GM23248 (cell line): ENCODE measurements at regions not wholly inside any gene's neighbourhood (a gene's known extent, or its start where the extent isn't known, plus 50 kb on each side); places are given as distances from the start of the nearest gene placed in this dataset.
A peak's percentile ranks its signal among the peaks of the same experiment; 100 is the strongest.

Experiments
- DNase-seq: peaks from one replicate; pipeline ENCODE4 v3.0.0-alpha.2; 2015
- H2AFZ ChIP-seq: fragments of 200-600 bp; sonication (generic); 2 replicates; pipeline ENCODE4 v1.6.1; 2016; ENCODE audit warnings: antibody characterized with exemption
- H3F3A ChIP-seq: fragments of 200-600 bp; sonication (generic); 2 replicates; pipeline ENCODE4 v1.6.1; 2016; ENCODE audit warnings: mild to moderate bottlenecking, antibody characterized with exemption, mixed run types; ENCODE audit not compliant: insufficient read depth
- H3K27ac ChIP-seq: fragments of 200-600 bp; sonication (generic); 2 replicates; pipeline ENCODE4 v1.5.1; 2016; ENCODE audit warnings: mild to moderate bottlenecking
- H3K27me3 ChIP-seq: fragments of 200-600 bp; sonication (generic); replicated peaks from 2 replicates; pipeline ENCODE4 v1.6.1; 2016; ENCODE audit warnings: mild to moderate bottlenecking; ENCODE audit not compliant: insufficient read depth
- H3K36me3 ChIP-seq: fragments of 200-600 bp; sonication (generic); 2 replicates; pipeline ENCODE4 v1.6.1; 2016; ENCODE audit warnings: low read depth, mild to moderate bottlenecking
- H3K4me1 ChIP-seq: fragments of 200-600 bp; sonication (generic); 2 replicates; pipeline ENCODE4 v1.6.1; 2016; ENCODE audit warnings: mild to moderate bottlenecking; ENCODE audit not compliant: insufficient read depth
- H3K4me2 ChIP-seq: fragments of 200-600 bp; sonication (generic); one replicate; pipeline ENCODE4 v1.6.1; 2016; ENCODE audit warnings: mild to moderate bottlenecking; ENCODE audit not compliant: unreplicated experiment
- H3K4me3 ChIP-seq: fragments of 200-600 bp; sonication (generic); 2 replicates; pipeline ENCODE4 v1.5.1; 2016; ENCODE audit warnings: mild to moderate bottlenecking
- H3K79me2 ChIP-seq: fragments of 200-600 bp; sonication (generic); 2 replicates; pipeline ENCODE4 v1.6.1; 2016; ENCODE audit warnings: mild to moderate bottlenecking; ENCODE audit not compliant: insufficient read depth
- H3K9ac ChIP-seq: fragments of 200-600 bp; sonication (generic); 2 replicates; pipeline ENCODE4 v1.6.1; 2016; ENCODE audit warnings: mild to moderate bottlenecking
- H3K9me2 ChIP-seq: fragments of 200-600 bp; sonication (generic); 2 replicates; pipeline ENCODE4 v1.6.1; 2016; ENCODE audit warnings: mixed run types, mild to moderate bottlenecking, moderate library complexity; ENCODE audit not compliant: insufficient read depth
- H3K9me3 ChIP-seq: fragments of 200-600 bp; sonication (generic); one replicate; pipeline ENCODE4 v1.6.1; 2017; ENCODE audit warnings: low read depth
- H4K20me1 ChIP-seq: fragments of 200-600 bp; sonication (generic); 2 replicates; pipeline ENCODE4 v1.6.0; 2016; ENCODE audit not compliant: insufficient read depth
- EZH2 ChIP-seq: fragments of 200-600 bp; sonication (generic); IDR thresholded peaks from 2 replicates; pipeline ENCODE4 v1.6.1; 2018; ENCODE audit warnings: antibody characterized with exemption, mild to moderate bottlenecking; ENCODE audit not compliant: insufficient read depth, poor library complexity, severe bottlenecking
- EZH2phosphoT487 ChIP-seq: fragments of 200-600 bp; sonication (generic); IDR thresholded peaks from 2 replicates; pipeline ENCODE4 v1.6.1; 2018; ENCODE audit warnings: antibody characterized with exemption, moderate library complexity, mild to moderate bottlenecking, low read depth; ENCODE audit not compliant: insufficient read depth
- WGBS, 2 experiments: methylation state at CpG; one replicate each; pipeline ENCODE4 v1.1.6; 2015 to 2017; ENCODE audit warnings: low lambda C conversion rate in 2 of 2, low coverage in 1 of 2; ENCODE audit errors: missing lambda C conversion rate in 2 of 2; 5-methylcytosine and 5-hydroxymethylcytosine counted together
- in situ Hi-C: fragments of 300-500 bp; cut with MboI; formaldehyde crosslinking; loops from 2 replicates; pipeline ENCODE4 v1.15.0; 2020

DNA sequence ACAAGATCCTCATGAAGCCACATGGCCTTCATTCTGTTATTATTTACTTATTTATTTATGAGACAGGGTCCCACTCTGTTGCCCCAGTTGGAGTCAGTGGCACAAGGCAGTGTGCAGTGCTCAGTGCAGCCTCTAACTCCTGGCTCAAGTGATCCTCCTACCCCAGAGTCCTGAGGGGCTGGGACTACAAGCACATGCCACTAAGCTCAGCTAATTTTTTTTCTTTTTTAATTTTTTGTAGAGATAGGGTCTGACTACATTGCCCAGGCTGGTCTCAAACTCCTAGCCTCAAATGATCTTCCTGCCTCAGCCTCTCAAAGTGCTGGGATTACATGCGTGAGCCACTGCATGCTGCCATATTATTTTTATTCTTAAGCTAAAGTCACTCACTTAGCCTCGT is 241.4 kb downstream of the UQCRFS1 start:
- Histone ChIP-seq H3K9me2 (no peaks in the 10 kb centered on the region), H3K27me3 (no peaks in the 10 kb centered on the region), H2AFZ (no peak overlapping the region), H4K20me1 (no peaks in the 10 kb centered on the region), H3K79me2 (no peaks in the 10 kb centered on the region), H3K27ac (no peak overlapping the region), H3K9ac (no peak overlapping the region), H3K9me3 (no peaks in the 10 kb centered on the region), H3K4me3 (no peak overlapping the region), H3K4me2 (no peak overlapping the region), H3F3A (0 out of 2 replicates have a peak, but pooled peaks cover 8% of the 10 kb centered on the region), H3K4me1 (peaks cover 18% of the 10 kb centered on the region), H3K36me3 (no peaks in the 10 kb centered on the region)
- in situ Hi-C loops: no loop called here
- TF ChIP-seq EZH2phosphoT487 (no peak), EZH2 (no peak)
- 90 to 95% methylated on average over 2 of the region's 2 CpGs for WGBS, 2 experiments
- no peak for DNase-seq

DNA sequence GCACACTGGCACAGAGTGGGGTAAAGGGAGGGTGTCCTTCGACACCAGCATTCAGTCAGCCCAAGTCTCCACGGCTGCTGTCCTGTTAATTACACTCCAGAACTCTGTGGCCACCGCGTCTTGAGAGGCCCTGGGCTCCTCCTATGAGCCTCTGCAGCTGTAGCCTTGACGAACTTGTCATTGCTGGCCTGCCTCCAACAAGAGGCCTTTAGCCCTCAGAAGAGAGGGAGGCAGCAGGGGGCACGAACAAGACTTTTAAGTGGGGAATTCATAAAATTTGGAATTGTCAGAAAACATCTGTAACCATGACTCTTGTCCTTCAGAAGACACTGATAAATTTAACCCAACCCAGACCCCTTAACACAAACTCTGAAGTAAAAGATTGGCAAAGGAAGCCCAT is 241.9 kb downstream of the UQCRFS1 start:
- in situ Hi-C loops: no loop called here
- no peaks in the 10 kb centered on the region for H3K27me3 ChIP-seq
- H3K36me3 ChIP-seq: no peaks in the 10 kb centered on the region
- no peaks in the 10 kb centered on the region for H4K20me1 ChIP-seq
- H3K4me1 ChIP-seq: peaks cover 19% of the 10 kb centered on the region
- no peak for TF ChIP-seq EZH2
- TF ChIP-seq EZH2phosphoT487: no peak
- H2AFZ ChIP-seq: no peak overlapping the region
- no peak overlapping the region for H3K9ac ChIP-seq
- H3K4me3 ChIP-seq: no peak overlapping the region
- no peak overlapping the region for H3K27ac ChIP-seq
- peak; percentile 34 for DNase-seq
- H3K4me2 ChIP-seq: no peak overlapping the region
- no peaks in the 10 kb centered on the region for H3K9me2 ChIP-seq
- H3K9me3 ChIP-seq: no peaks in the 10 kb centered on the region
- 0 out of 2 replicates have a peak, but pooled peaks cover 9% of the 10 kb centered on the region for H3F3A ChIP-seq
- WGBS, 2 experiments: 34 to 38% methylated on average over 6 of the region's 6 CpGs
- no peaks in the 10 kb centered on the region for H3K79me2 ChIP-seq

DNA sequence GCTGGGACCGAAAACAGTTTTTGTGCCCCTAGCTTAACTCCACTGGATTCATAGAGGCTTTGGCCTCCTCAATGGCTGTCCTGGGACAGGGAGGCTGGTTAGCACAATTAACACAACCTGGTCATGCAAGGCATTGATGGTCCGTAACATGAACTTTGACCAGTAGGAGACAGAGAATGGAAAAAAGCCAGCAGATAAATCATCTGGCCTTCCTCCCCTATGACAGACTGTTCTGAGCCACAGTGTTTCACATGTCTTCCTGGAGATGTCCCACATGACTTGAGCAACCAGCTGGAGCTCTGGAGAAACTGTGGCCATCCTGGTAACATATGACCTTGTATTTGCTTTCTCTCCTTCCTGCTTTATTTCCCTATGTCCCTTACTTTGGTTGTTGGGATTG is 244.2 kb downstream of the UQCRFS1 start:
- WGBS, 2 experiments: 79 to 86% methylated on average over 2 of the region's 2 CpGs
- no peaks in the 10 kb centered on the region for H3K9me2 ChIP-seq
- TF ChIP-seq EZH2: no peak
- no peak for TF ChIP-seq EZH2phosphoT487
- no peaks in the 10 kb centered on the region for H3K9me3 ChIP-seq
- no peak for DNase-seq
- H4K20me1 ChIP-seq: no peaks in the 10 kb centered on the region
- H3K9ac ChIP-seq: no peak overlapping the region
- H3K79me2 ChIP-seq: no peaks in the 10 kb centered on the region
- in situ Hi-C loops: no loop called here
- no peak overlapping the region for H3K27ac ChIP-seq
- no peak overlapping the region for H3K4me3 ChIP-seq
- H3F3A ChIP-seq: 0 out of 2 replicates have a peak, but pooled peaks cover 9% of the 10 kb centered on the region
- H3K4me2 ChIP-seq: no peak overlapping the region
- H2AFZ ChIP-seq: no peak overlapping the region
- H3K4me1 ChIP-seq: peaks cover 19% of the 10 kb centered on the region
- H3K36me3 ChIP-seq: no peaks in the 10 kb centered on the region
- no peaks in the 10 kb centered on the region for H3K27me3 ChIP-seq

DNA sequence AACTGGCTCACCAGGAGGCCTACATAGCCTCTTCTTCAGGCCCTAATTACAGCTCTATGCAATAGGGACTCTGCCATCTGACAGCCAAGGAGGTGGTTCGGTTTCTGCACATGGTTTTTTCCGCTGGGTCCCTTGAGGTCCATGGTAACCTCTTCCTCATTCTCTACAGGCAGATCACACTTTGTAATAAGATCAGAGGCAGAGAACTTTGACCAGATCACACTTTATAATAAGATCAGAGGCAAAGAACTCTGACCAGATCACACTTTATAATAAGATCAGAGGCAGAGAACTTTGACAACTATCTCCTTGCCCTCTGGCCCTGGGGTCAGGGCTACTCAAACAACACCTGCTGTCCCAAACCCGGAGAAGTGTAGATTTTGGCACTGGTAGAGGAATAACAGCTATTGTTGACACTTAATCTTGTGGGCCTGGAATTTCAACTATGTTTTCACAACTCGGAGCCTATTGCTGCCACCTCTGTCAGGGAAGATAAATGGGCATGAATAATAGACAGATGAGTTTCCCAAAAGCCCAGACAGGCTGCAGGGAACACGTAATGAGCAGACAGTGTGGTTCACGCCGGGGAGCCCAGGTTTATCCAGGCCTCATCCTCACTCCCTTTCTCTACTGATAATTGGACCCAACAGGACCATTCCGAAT is 246.1 kb downstream of the UQCRFS1 start:
- Histone ChIP-seq H3K4me1 (peaks cover 33% of the 10 kb centered on the region), H3K9me2 (no peaks in the 10 kb centered on the region), H3K4me3 (no peak overlapping the region), H3K9ac (no peak overlapping the region), H4K20me1 (no peaks in the 10 kb centered on the region), H3K27me3 (no peaks in the 10 kb centered on the region), H3K36me3 (no peaks in the 10 kb centered on the region), H3K9me3 (no peaks in the 10 kb centered on the region), H3F3A (peaks cover 21% of the 10 kb centered on the region), H2AFZ (peak overlapping the region; percentile 53; the same call in 1 of the 2 replicates), H3K4me2 (no peak overlapping the region), H3K27ac (peak overlapping the region; percentile 27; the same call in 1 of the 2 replicates), H3K79me2 (no peaks in the 10 kb centered on the region)
- peak; percentile 40 for DNase-seq
- TF ChIP-seq EZH2phosphoT487 (no peak), EZH2 (no peak)
- in situ Hi-C loops: no loop called here
- 41 to 44% methylated on average over 8 of the region's 8 CpGs for WGBS, 2 experiments

DNA sequence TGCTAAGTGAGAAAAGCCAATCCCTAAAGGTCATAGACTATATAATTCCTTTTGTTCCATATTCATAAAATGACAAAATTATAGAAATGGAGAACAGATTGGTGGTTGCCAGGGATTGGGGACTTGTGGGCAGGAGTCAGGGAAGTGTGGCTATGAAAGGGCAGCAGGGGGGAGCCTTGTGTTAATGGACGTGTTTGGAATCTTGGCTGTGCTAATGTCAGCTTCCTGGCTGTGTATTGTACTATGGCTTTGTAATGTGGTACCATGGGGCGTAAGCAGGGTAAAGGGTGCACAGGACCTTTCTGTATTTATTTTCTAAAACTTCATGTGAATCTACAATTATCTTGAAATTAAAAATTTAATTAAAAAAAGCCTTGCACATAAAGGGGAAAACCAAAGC is 248.5 kb downstream of the UQCRFS1 start:
- Histone ChIP-seq H2AFZ (no peak overlapping the region), H3K27me3 (no peaks in the 10 kb centered on the region), H3K36me3 (no peaks in the 10 kb centered on the region), H3F3A (peaks cover 45% of the 10 kb centered on the region), H3K4me3 (no peak overlapping the region), H3K4me1 (peaks cover 56% of the 10 kb centered on the region), H3K4me2 (no peak overlapping the region), H3K9ac (no peak overlapping the region), H3K27ac (no peak overlapping the region), H3K9me2 (no peaks in the 10 kb centered on the region), H3K9me3 (no peaks in the 10 kb centered on the region), H3K79me2 (no peaks in the 10 kb centered on the region), H4K20me1 (no peaks in the 10 kb centered on the region)
- DNase-seq: no peak
- in situ Hi-C loops: no loop called here
- WGBS, 2 experiments: 75 to 79% methylated on average over 2 of the region's 2 CpGs
- TF ChIP-seq EZH2phosphoT487: no peak
- no peak for TF ChIP-seq EZH2
